ENCODE measurements at regions not wholly inside any gene's neighbourhood (a gene's known extent, or its start where the extent isn't known, plus 50 kb on each side); places are given as distances from the start of the nearest gene placed in this dataset.

GRCh38 chr15:38065721-38066345 is 131.4 kb downstream of the TMCO5A start:
- no peak overlapping the region for H3K4me3 Mint-ChIP-seq
- no peaks in the 10 kb centered on the region for H3K27me3 Mint-ChIP-seq (ENCODE audit: low read depth)
- TF ChIP-seq, protein P1, sequence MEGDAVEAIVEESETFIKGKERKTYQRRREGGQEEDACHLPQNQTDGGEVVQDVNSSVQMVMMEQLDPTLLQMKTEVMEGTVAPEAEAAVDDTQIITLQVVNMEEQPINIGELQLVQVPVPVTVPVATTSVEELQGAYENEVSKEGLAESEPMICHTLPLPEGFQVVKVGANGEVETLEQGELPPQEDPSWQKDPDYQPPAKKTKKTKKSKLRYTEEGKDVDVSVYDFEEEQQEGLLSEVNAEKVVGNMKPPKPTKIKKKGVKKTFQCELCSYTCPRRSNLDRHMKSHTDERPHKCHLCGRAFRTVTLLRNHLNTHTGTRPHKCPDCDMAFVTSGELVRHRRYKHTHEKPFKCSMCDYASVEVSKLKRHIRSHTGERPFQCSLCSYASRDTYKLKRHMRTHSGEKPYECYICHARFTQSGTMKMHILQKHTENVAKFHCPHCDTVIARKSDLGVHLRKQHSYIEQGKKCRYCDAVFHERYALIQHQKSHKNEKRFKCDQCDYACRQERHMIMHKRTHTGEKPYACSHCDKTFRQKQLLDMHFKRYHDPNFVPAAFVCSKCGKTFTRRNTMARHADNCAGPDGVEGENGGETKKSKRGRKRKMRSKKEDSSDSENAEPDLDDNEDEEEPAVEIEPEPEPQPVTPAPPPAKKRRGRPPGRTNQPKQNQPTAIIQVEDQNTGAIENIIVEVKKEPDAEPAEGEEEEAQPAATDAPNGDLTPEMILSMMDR (IDR thresholded peaks at IDR 0.05; ENCODE audit: unreplicated experiment): no peak
- DNase-seq (ENCODE audit: low spot score in 2 of 2, unreplicated experiment in 2 of 2): no peak
- H3K4me1 Mint-ChIP-seq: peaks cover 47% of the 10 kb centered on the region
- H3K27ac Mint-ChIP-seq: no peak overlapping the region
- no peaks in the 10 kb centered on the region for H3K9me3 Mint-ChIP-seq
- H3K36me3 Mint-ChIP-seq: no peaks in the 10 kb centered on the region

- no peak overlapping the region for H3K27ac Mint-ChIP-seq
- H3K36me3 Mint-ChIP-seq: no peaks in the 10 kb centered on the region
- H3K9me3 Mint-ChIP-seq: no peaks in the 10 kb centered on the region
- no peak overlapping the region for H3K4me3 Mint-ChIP-seq
- H3K4me1 Mint-ChIP-seq: peaks cover 55% of the 10 kb centered on the region
- TF ChIP-seq, protein P1 (IDR thresholded peaks at IDR 0.05; ENCODE audit: unreplicated experiment): no peak
- H3K27me3 Mint-ChIP-seq (ENCODE audit: low read depth): no peaks in the 10 kb centered on the region
- no peak for DNase-seq (ENCODE audit: low spot score in 2 of 2, unreplicated experiment in 2 of 2)
These were observed 132.2 kb downstream of the TMCO5A start for GRCh38 chr15:38066612-38067011.

GRCh38 chr15:38068626-38069391 is 134.4 kb downstream of the TMCO5A start:
- Mint-ChIP-seq H3K4me1 (peaks cover 66% of the 10 kb centered on the region), H3K9me3 (no peaks in the 10 kb centered on the region), H3K27me3 (ENCODE audit: low read depth) (no peaks in the 10 kb centered on the region), H3K36me3 (no peaks in the 10 kb centered on the region), H3K4me3 (peak overlapping the region; percentile 48), H3K27ac (peak overlapping the region; percentile 88)
- TF ChIP-seq, protein P1 (IDR thresholded peaks at IDR 0.05; ENCODE audit: unreplicated experiment): no peak
- no peak for DNase-seq (ENCODE audit: low spot score in 2 of 2, unreplicated experiment in 2 of 2)

DNA sequence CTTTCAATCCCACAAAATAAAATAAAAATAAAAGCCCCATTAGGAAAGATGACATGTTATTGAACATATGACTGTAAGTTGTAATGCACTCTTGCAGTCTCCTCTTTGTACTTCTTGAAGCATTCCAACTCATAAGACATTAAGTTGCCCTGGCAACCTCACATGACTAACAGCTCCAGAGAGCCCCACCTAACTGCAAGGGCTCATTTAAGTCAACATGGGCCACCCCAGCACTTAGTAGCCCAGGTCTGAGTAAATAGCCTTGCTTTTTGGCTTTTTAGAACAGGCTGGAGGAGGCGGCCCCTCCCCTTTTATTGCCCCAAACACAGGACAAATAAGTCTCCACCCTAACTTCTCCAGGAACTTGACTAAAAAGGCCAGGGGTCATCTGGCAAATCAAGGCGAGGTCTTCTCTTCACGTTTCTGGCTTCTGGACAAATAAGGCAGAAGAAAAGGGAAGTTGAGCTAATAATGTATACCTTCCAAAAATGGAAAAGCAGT is 135.1 kb downstream of the TMCO5A start:
- TF ChIP-seq, protein P1 (IDR thresholded peaks at IDR 0.05; ENCODE audit: unreplicated experiment): no peak
- no peaks in the 10 kb centered on the region for H3K27me3 Mint-ChIP-seq (ENCODE audit: low read depth)
- H3K4me1 Mint-ChIP-seq: peaks cover 73% of the 10 kb centered on the region
- no peaks in the 10 kb centered on the region for H3K9me3 Mint-ChIP-seq
- no peaks in the 10 kb centered on the region for H3K36me3 Mint-ChIP-seq
- peak overlapping the region; percentile 88 for H3K27ac Mint-ChIP-seq
- peak overlapping the region; percentile 48 for H3K4me3 Mint-ChIP-seq
- DNase-seq (ENCODE audit: low spot score in 2 of 2, unreplicated experiment in 2 of 2): no peak

- Mint-ChIP-seq H3K36me3 (no peaks in the 10 kb centered on the region), H3K4me1 (peaks cover 79% of the 10 kb centered on the region), H3K4me3 (no peak overlapping the region), H3K27ac (peak overlapping the region; percentile 98), H3K9me3 (no peaks in the 10 kb centered on the region), H3K27me3 (ENCODE audit: low read depth) (no peaks in the 10 kb centered on the region)
- no peak for DNase-seq (ENCODE audit: low spot score in 2 of 2, unreplicated experiment in 2 of 2)
- TF ChIP-seq, protein P1 (IDR thresholded peaks at IDR 0.05; ENCODE audit: unreplicated experiment): no peak
These were observed 136.3 kb downstream of the TMCO5A start for GRCh38 chr15:38070778-38071177.

Measured in mesothelial cell of epicardium (in vitro differentiated cells).